Chondrocyte (in vitro differentiated cells): ENCODE measurements at regions not wholly inside any gene's neighbourhood (a gene's known extent, or its start where the extent isn't known, plus 50 kb on each side); places are given as distances from the start of the nearest gene placed in this dataset.
A peak's percentile ranks its signal among the peaks of the same experiment; 100 is the strongest.
"Not testable (repeated sequence)": the region's sequence is repeated elsewhere in the genome, so short reads cannot be mapped to it uniquely, and the experiment has no call there.

ENCODE experiments used
- DNase-seq: peaks from one replicate; pipeline ENCODE4 v3.0.0; 2021; ENCODE audit warnings: mixed read lengths, low spot score
- H3K27ac Mint-ChIP-seq: one replicate; pipeline ENCODE4 v1.8.0; 2021; ENCODE audit warnings: mild to moderate bottlenecking, moderate library complexity, mixed read lengths; ENCODE audit not compliant: unreplicated experiment
- H3K27me3 Mint-ChIP-seq: 2 replicates; pipeline ENCODE4 v1.8.0; 2021; ENCODE audit warnings: low read depth, mixed read lengths
- H3K36me3 Mint-ChIP-seq: 2 replicates; pipeline ENCODE4 v1.8.0; 2021; ENCODE audit warnings: low read depth, mixed read lengths
- H3K4me1 Mint-ChIP-seq: 2 replicates; pipeline ENCODE4 v1.8.0; 2021; ENCODE audit warnings: low read depth, mild to moderate bottlenecking, mixed read lengths
- H3K4me3 Mint-ChIP-seq: one replicate; pipeline ENCODE4 v1.8.0; 2021; ENCODE audit warnings: mild to moderate bottlenecking, moderate library complexity, mixed read lengths; ENCODE audit not compliant: unreplicated experiment
- H3K9me3 Mint-ChIP-seq: 2 replicates; pipeline ENCODE4 v1.8.0; 2021; ENCODE audit warnings: low read depth, mixed read lengths
- TF ChIP-seq, protein P1 (sequence below): fragments of 200-600 bp; sonication (generic); IDR thresholded peaks from 2 replicates; pipeline ENCODE4 v1.5.0; 2021; ENCODE audit warnings: antibody characterized with exemption, mild to moderate bottlenecking, moderate library complexity

DNA sequence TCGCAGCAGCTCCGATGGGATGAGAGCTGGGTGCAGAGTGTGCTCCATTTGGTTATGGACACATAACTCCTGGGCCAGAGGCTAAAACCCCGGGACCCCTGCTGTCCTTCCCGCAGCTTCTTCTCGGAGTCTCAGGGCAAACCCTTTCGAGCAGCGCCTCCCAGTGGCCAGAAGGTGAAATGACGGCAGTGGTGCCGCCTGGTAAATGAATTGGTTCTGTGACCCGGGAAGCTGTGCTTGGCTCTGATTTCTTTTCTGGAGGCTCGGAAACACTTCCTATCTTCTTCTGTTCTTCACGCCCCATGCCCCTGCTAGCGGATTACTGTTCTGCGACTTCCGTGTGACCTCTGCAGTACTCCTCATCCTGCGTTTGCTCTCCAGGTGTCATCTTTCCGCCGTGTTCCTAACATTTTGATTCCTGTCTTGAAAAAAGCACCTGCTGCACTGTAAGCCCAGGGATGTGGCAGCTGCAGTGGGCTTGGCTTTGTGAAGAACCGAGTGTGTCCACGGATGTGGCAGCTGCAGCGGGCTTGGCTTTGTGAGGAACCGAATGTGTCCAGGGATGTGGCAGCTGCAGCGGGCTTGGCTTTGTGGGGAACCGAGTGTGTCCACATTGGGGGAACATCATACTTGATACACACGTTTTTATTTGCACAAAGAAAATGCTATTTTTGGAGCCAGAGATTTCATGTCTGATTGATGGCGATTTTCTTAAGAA is 118.0 kb upstream of the ALDH3B2 start:
- TF ChIP-seq, protein P1, sequence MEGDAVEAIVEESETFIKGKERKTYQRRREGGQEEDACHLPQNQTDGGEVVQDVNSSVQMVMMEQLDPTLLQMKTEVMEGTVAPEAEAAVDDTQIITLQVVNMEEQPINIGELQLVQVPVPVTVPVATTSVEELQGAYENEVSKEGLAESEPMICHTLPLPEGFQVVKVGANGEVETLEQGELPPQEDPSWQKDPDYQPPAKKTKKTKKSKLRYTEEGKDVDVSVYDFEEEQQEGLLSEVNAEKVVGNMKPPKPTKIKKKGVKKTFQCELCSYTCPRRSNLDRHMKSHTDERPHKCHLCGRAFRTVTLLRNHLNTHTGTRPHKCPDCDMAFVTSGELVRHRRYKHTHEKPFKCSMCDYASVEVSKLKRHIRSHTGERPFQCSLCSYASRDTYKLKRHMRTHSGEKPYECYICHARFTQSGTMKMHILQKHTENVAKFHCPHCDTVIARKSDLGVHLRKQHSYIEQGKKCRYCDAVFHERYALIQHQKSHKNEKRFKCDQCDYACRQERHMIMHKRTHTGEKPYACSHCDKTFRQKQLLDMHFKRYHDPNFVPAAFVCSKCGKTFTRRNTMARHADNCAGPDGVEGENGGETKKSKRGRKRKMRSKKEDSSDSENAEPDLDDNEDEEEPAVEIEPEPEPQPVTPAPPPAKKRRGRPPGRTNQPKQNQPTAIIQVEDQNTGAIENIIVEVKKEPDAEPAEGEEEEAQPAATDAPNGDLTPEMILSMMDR = peak; percentile 80
- Mint-ChIP-seq H3K4me3 (peak overlapping the region; percentile 49), H3K27ac (peak overlapping the region; percentile 41), H3K4me1 (peaks cover 11% of the 10 kb centered on the region)
- not testable (repeated sequence) for DNase-seq, H3K9me3 Mint-ChIP-seq, H3K27me3 Mint-ChIP-seq, H3K36me3 Mint-ChIP-seq

DNA sequence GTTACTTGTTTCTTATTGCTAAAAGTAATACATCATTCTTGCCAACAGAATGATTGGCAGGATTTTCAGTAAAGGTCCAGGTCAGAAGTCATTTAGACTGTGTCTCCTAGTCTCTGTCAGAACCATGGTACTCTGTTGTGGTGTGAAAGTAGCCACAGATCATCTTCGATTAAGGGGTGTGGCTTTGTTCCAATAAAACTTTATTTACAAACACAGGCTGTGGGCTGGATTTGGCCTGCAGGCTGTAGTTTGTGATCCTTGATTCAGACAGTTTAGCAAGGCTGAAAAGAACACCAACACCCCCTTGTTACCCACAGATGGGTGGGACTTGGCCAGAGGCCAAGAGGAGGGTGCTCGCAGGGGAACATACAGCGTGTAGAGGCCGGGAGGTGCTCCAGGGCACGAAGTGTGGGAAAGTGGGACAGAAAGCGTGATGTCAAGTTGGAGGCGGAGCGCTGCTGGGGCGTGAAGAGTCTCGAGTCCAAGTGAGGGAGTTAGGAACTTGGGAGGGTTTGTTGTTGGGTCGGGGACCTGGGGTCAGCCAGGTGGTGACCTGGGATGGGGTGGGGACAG is 117.3 kb upstream of the ALDH3B2 start:
- H3K27ac Mint-ChIP-seq, H3K27me3 Mint-ChIP-seq, DNase-seq, H3K36me3 Mint-ChIP-seq, H3K9me3 Mint-ChIP-seq: not testable (repeated sequence)
- Mint-ChIP-seq H3K4me1 (peaks cover 11% of the 10 kb centered on the region), H3K4me3 (peak overlapping the region; percentile 49)

DNA sequence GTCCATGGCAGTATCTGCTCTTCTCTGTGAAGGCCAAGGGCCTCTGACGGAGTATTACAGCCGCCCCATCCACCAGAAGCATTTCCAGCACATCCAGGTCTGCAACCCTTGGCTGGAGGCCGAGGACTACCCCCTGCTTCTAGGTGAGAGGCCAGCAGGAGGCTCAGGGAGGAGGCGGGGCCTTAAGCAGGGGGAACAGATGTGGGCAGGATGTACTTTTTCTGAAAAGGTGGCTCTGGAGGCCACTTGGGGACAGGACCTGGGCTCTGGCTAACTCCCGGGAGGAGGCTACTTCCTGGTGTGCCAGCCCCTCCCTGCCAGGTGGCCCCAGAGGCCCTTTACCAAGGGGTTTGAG is 113.9 kb upstream of the ALDH3B2 start:
- DNase-seq, H3K4me3 Mint-ChIP-seq, H3K27me3 Mint-ChIP-seq, H3K9me3 Mint-ChIP-seq, H3K36me3 Mint-ChIP-seq, H3K27ac Mint-ChIP-seq: not testable (repeated sequence)
- H3K4me1 Mint-ChIP-seq = peaks cover 11% of the 10 kb centered on the region

DNA sequence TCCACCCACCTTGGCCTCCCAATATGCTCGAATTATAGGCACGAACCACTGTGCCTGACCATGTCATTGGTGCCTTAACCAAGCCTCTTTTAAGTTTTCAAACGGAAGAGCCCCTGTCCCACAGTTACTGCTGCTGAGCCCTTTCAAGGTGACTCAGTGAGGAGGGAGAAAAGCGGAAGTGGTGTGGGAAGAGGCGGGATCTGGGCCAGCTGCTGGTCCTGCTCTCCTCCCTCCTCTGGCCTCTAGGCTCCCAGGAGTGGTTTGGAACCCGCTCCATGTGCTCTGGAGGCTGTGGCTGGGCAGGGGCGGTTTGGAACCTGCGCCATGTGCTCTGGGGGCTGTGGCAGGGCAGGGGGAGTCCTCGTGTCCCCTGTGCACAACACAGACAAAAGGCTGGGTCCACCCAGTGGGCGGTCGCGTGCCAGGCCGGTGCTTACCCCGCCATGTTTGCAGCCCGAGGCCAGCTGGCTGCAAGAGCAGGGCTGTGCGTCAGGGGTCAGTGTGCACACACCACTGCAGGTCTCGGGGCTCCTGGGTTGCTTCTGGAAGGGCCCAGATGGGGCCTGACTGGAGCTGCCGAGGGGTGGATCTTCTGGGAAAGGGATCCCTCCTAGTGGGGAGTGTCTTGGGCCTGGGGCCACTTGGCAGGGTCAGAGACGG is 113.4 kb upstream of the ALDH3B2 start:
- H3K27me3 Mint-ChIP-seq, H3K27ac Mint-ChIP-seq, H3K36me3 Mint-ChIP-seq, H3K4me3 Mint-ChIP-seq, H3K9me3 Mint-ChIP-seq, DNase-seq: not testable (repeated sequence)
- H3K4me1 Mint-ChIP-seq = peaks cover 11% of the 10 kb centered on the region

DNA sequence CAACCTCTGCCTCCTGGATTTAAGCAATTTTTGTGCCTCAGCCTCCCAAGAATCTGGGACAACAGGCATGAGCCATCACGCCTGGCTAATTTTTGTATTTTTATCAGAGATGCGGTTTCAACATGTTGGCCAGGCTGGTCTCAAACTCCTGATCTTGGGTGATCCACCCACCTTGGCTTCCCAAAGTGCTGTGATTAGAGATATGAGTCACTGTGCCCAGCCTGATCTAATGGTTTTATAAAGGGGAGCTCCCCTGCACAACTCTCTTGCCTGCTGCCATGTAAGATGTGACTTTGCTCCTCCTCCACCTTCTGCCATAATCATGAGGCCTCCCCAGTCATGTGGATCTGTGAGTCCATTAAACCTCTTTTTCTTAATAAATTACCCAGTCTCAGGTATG is 107.5 kb upstream of the ALDH3B2 start:
- H3K4me3 Mint-ChIP-seq, DNase-seq, H3K36me3 Mint-ChIP-seq, H3K9me3 Mint-ChIP-seq, H3K4me1 Mint-ChIP-seq, H3K27ac Mint-ChIP-seq: not testable (repeated sequence)
- peaks cover 10% of the 10 kb centered on the region for H3K27me3 Mint-ChIP-seq

DNA sequence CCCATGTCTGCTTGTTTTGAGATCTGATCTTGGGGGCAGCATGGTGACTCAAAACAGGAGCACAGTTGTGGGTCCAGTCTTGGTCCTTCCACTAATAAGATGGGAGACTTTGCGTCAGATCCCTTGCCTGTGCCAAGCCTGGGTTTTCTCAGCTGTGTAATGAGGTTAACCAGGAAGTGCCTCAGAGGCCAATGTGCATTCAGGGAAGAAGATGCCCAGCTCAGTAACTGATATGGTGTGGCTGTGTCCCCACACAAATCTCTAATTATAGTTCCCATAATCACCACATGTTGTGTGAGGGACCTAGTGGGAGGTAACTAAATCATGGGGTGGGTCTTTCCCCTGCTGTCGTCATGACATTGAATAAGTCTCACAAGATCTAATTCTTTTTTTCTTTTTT is 107.1 kb upstream of the ALDH3B2 start:
- H3K27ac Mint-ChIP-seq, DNase-seq, H3K36me3 Mint-ChIP-seq, H3K9me3 Mint-ChIP-seq, H3K4me3 Mint-ChIP-seq, H3K4me1 Mint-ChIP-seq: not testable (repeated sequence)
- peaks cover 11% of the 10 kb centered on the region for H3K27me3 Mint-ChIP-seq

DNA sequence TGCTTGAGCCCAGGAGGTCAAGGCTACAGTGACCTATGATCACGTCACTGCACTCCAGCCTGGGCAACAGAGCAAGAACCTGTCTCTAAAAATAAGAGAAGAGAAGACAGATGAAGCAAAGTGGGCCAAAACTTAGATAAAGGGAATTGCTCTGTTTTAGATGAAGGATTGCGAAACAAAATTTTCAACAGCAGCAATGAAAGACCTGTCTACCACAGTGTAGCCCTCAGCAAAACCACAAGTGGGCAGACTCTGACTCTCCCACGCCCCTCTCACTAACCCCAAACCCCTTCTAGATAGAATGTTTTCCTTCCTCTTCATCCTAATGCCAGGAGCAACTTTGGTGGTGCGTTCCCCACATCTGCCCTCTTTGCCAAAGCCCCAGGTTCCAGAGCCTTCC is 105.6 kb upstream of the ALDH3B2 start:
- Mint-ChIP-seq H3K4me3 (no peak overlapping the region), H3K36me3 (no peaks in the 10 kb centered on the region), H3K9me3 (no peaks in the 10 kb centered on the region), H3K27ac (no peak overlapping the region), H3K27me3 (peaks cover 16% of the 10 kb centered on the region), H3K4me1 (no peaks in the 10 kb centered on the region)
- no peak for DNase-seq
- TF ChIP-seq, protein P1 = no peak

DNA sequence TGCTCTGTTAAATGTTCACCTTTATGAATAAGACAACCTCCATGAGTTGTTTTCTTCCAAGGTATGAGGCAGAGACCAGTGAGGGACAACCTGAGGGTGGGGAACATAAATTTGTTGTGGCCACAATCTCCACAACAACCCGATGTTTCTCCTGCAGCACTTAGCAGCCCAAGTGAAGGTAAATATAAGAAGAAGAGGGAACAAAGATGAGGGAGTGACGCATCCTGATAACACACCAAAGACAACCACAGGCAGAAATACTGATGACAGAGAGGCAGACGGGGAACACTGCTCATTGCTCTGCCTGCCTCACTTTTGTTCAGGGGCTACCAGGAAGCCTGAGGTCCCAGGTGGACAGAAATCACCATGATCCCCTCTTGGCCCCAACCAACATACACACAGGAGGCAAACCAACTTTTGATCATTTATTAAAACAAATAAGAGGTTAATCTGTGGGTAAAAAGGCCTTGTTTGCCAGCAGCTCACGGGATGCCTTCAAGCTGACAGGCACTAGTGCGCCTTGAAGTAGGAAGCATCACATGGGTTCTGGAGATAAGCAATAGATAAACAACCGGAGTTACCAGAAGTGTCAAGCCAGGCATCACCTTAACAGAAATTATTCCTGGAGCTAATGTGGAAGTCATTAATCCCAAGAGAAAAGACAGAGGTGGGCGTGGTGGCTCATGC is 104.9 kb upstream of the ALDH3B2 start:
- not testable (repeated sequence) for H3K4me1 Mint-ChIP-seq, DNase-seq, H3K36me3 Mint-ChIP-seq, H3K4me3 Mint-ChIP-seq, H3K9me3 Mint-ChIP-seq, H3K27ac Mint-ChIP-seq
- peaks cover 23% of the 10 kb centered on the region for H3K27me3 Mint-ChIP-seq
